GM21360 (cell line): ENCODE measurements at regions not wholly inside any gene's neighbourhood (a gene's known extent, or its start where the extent isn't known, plus 50 kb on each side); places are given as distances from the start of the nearest gene placed in this dataset.
"Not testable (repeated sequence)": the region's sequence is repeated elsewhere in the genome, so short reads cannot be mapped to it uniquely, and the experiment has no call there.

ENCODE experiments used
- ATAC-seq: cut with Tn5 transposase; IDR thresholded peaks from one replicate; pipeline ENCODE4 v1.9.1; 2021; ENCODE audit warnings: mild to moderate bottlenecking, moderate library complexity; ENCODE audit not compliant: unreplicated experiment

DNA sequence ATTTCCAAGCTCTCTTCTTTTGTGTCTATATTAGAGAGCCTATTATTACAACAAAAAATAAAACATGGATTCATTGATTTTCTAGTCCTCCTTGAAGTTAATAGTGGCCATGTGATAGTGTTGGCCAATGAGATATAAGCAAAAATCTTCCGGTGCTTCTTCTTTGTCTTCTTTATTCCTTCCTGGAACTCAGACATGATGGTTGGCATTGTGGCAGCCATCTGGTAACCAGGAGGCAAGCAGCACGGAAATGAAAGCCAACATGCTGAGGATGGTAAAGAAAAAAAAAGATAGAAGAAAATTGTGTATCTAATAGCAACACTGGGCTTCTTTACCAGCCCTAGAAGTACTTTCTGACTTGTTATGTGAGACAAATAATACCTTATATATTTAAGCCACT lies 50.8 kb upstream of the SEL1L start:
- no peak for ATAC-seq

GRCh38 chr14:81589381-81590065 lies 55.9 kb upstream of the SEL1L start:
- ATAC-seq, result no peak

DNA sequence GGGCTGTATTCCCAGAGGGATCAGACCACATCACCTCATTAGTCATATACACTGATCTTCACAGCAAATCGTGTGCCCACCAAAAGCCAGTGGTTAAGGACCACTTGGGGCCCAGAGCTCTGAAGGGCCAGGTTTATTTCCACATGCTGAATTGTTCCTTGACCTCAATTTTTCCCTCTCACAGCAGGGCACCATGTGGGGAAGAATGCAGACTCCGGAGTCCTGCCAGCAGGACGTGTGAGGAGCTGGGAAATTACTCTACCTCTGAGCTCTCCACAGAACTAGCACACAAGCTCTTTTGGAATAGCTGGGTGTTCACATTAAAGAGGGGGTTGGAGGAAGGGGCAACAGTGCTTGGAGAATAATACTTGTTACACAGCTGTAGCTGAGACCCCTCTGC lies 57.6 kb upstream of the SEL1L start:
- ATAC-seq, result no peak

- no peak for ATAC-seq
Observed at GRCh38 chr14:81594012-81594411, 60.4 kb upstream of the SEL1L start.

DNA sequence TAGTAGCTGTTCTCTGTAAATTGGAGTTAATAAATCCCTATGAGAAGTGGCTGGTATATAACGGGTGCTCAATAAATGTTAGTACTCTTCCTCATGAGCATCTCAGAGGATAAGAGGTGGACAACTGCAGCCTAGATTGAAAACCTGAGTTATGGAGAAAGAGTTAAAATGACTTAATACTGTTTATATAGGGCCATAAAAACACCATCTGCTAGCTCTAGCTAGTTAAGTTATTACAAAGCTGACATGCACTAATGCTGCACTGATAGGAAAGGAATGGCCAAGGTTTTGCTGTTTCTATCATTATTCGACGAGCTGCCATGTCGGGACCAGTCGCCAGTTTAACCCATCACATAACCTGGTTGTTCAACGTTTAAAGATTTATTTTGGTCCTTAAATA lies 72.0 kb upstream of the SEL1L start:
- no peak for ATAC-seq

- no peak for ATAC-seq
Observed at GRCh38 chr14:81613341-81614045, 79.8 kb upstream of the SEL1L start.

DNA sequence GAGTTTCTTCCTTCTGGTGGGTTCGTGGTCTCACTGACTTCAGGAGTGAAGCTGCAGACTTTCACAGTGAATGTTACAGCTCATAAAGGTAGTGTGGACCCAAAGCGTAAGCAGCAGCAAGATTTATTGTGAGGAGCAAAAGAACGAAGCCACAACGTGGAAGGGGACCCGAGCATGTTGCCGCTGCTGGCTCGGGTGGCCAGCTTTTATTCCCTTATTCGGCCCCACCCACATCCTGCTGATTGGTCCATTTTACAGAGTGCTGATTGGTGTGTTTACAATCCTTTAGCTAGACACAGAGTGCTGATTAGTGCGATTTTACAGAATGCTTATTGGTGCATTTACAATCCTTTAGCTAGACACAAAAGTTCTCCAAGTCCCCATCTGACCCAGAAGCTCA lies 80.6 kb upstream of the SEL1L start:
- ATAC-seq, result not testable (repeated sequence)

- ATAC-seq, result no peak
Observed at GRCh38 chr14:81618695-81619094, 85.0 kb upstream of the SEL1L start.

- no peak for ATAC-seq
Observed at GRCh38 chr14:81619816-81620215, 86.2 kb upstream of the SEL1L start.

- not testable (repeated sequence) for ATAC-seq
Observed at GRCh38 chr14:81623771-81624396, 90.2 kb upstream of the SEL1L start.

DNA sequence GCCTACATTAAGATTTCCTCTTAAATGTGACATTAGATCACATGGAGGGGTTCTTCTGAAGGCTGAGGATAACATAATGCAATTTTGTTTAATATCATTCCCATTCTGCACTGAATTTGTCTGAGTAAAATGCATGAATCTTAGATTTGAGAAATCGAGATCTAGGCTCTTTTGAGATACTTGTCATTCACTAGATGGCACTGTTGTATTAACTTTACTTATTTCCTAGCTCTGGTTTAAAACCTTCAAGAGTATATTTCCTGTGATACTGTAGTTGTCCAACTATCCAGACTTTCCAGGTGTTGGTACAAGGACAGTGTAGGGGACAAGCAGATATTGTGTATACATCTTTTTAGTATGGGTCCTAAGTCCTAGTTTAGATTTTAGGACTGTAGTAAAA lies 91.7 kb upstream of the SEL1L start:
- ATAC-seq, result no peak

- no peak for ATAC-seq
Observed at GRCh38 chr14:81632157-81632556, 98.5 kb upstream of the SEL1L start.

DNA sequence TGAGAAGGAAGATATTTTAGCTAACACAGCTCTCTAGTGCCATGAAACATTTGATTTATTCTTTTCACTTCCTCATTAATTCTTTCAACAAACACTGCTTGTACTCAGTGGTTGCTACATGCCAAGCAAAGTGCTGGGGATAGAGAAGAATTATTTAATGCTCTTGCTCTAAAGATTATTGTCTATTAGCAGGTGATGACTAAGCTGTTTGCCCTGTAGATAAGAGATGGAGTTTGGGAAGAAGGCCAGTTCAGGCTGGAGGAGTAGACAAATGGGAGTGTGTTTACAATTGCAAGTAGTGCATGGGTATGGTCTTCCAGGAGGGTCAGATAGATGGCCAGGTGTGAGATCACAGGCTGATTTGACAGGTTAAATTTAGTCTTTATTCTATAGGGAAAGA lies 99.8 kb upstream of the SEL1L start:
- no peak for ATAC-seq

DNA sequence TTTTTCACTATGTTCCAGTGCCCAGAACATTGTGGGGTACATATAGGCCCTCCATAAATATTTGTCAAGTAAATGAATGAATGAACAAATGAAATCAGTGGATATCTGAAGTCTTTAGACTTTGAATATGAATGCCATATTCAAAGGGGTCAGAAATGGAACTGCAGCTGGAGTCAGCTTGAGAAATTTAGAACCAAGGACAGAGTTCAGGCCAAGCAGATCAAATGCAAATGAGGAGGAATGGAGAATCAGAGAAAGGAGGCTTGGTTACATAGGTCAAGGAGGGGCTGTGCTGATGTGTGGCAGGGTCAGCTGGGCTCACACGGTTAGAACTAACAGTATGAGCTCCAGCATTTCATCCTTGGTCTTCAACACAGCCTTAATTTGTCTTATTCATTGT lies 104.0 kb upstream of the SEL1L start:
- no peak for ATAC-seq

- no peak for ATAC-seq
Observed at GRCh38 chr14:81638656-81639280, 105.1 kb upstream of the SEL1L start.

- ATAC-seq, result no peak
Observed at GRCh38 chr14:81653626-81654025, 120.0 kb upstream of the SEL1L start.

GRCh38 chr14:81655423-81656314 lies 122.0 kb upstream of the SEL1L start:
- ATAC-seq, result no peak

DNA sequence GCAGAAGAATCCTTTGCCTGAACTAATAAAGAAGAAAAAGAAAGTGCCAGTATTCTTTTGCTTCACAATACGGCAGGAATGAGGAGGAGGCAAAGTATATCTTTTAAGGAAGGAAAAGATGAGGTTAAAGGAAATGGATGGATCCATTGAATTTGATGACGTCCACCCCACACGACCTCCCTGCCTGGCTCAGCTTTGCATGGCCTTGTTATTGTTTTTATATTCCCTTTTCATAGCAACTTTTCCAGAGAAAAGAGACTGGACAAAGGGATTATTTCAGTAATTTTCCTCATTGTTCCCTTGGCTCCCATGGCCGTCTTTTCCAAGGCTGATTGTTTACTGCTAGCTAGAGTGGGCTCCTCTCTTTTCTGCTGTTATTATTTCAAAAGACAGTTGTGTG lies 123.2 kb upstream of the SEL1L start:
- ATAC-seq, result no peak

DNA sequence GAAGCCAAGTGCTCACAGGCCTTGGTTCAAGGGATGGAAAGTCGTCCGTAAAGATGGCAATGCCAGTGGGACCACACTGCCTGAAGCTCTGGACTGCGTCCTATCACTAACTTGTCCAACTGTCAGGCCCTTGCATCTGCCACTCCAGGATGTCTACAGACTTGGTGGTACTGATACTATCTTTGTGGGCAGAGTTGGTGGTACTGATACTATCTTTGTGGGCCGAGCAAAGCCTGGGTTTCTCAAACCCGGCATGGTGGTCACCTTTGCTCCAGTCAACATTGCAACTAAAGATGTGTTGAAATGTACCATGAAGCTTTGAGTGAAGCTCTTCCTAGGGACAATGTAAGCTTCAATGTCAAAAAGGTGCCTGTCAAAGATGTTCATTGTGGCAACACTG lies 128.4 kb upstream of the SEL1L start:
- ATAC-seq, result no peak

- ATAC-seq, result no peak
Observed at GRCh38 chr14:81662570-81663197, 129.0 kb upstream of the SEL1L start.
